SU-DHL-6 (cell line): ENCODE measurements at regions not wholly inside any gene's neighbourhood (a gene's known extent, or its start where the extent isn't known, plus 50 kb on each side); places are given as distances from the start of the nearest gene placed in this dataset.

Experiments used
- H2AFZ ChIP-seq: fragments of 200-600 bp; sonication (generic); 2 replicates; pipeline ENCODE4 v1.6.1; 2014; ENCODE audit warnings: low read depth, mild to moderate bottlenecking, moderate library complexity, mixed read lengths, antibody characterized with exemption, low read length; ENCODE audit not compliant: severe bottlenecking
- H3F3A ChIP-seq: fragments of 200-600 bp; shearing (Covaris generic); 2 replicates; pipeline ENCODE4 v1.6.0; 2016; ENCODE audit warnings: antibody characterized with exemption, mild to moderate bottlenecking; ENCODE audit not compliant: insufficient read depth
- H3K27ac ChIP-seq: fragments of 200-600 bp; sonication (generic); 2 replicates; pipeline ENCODE4 v1.5.1; 2016; ENCODE audit warnings: low read depth, mild to moderate bottlenecking, low read length, moderate library complexity, mixed read lengths
- H3K27me3 ChIP-seq: fragments of 200-600 bp; sonication (generic), shearing (Covaris generic); 2 replicates; pipeline ENCODE4 v1.6.0; 2014; ENCODE audit warnings: mild to moderate bottlenecking, low read length
- H3K36me3 ChIP-seq: fragments of 200-600 bp; sonication (generic); 2 replicates; pipeline ENCODE4 v1.6.1; 2014; ENCODE audit warnings: mild to moderate bottlenecking, low read length, mixed read lengths
- H3K4me2 ChIP-seq: fragments of 300-600, 200-600 bp; shearing (Covaris generic), sonication (generic); 2 replicates; pipeline ENCODE4 v1.6.0; 2014; ENCODE audit warnings: low read length, low read depth, mild to moderate bottlenecking; ENCODE audit not compliant: poor library complexity, severe bottlenecking
- H3K4me3 ChIP-seq: fragments of 200-600 bp; sonication (generic); 2 replicates; pipeline ENCODE4 v1.5.1; 2014; ENCODE audit warnings: antibody characterized with exemption, low read length, mild to moderate bottlenecking, mixed read lengths; ENCODE audit not compliant: insufficient read depth, poor library complexity, severe bottlenecking
- H3K79me2 ChIP-seq: fragments of 200-600 bp; sonication (generic); 2 replicates; pipeline ENCODE4 v1.6.1; 2014; ENCODE audit warnings: mild to moderate bottlenecking, low read length, moderate library complexity; ENCODE audit not compliant: insufficient read depth
- H3K9ac ChIP-seq: fragments of 200-600 bp; sonication (generic); 2 replicates; pipeline ENCODE4 v1.7.0; 2014; ENCODE audit warnings: mild to moderate bottlenecking, low read length
- H3K9me2 ChIP-seq: fragments of 200-600 bp; sonication (generic); replicated peaks from 2 replicates; pipeline ENCODE4 v1.6.1; 2014; ENCODE audit warnings: low read length; ENCODE audit not compliant: insufficient read depth
- H3K9me3 ChIP-seq: fragments of 200-600 bp; sonication (generic); 2 replicates; pipeline ENCODE4 v1.6.1; 2014; ENCODE audit warnings: low read length, mixed read lengths; ENCODE audit not compliant: insufficient read depth
- H4K20me1 ChIP-seq: fragments of 200-600 bp; sonication (generic); 2 replicates; pipeline ENCODE4 v1.6.1; 2014; ENCODE audit warnings: low read depth, mild to moderate bottlenecking, antibody characterized with exemption, low read length, moderate library complexity, mixed read lengths
- EZH2phosphoT487 ChIP-seq: fragments of 200-600 bp; sonication (generic), shearing (Covaris generic); conservative IDR thresholded peaks from 2 replicates; pipeline ENCODE4 v1.6.1; 2018; ENCODE audit warnings: mild to moderate bottlenecking, antibody characterized with exemption, low read length, moderate library complexity, mixed read lengths
- TF ChIP-seq, protein P1 (sequence below): fragments of 200-600 bp; sonication (generic); IDR thresholded peaks from one replicate; pipeline ENCODE4 v1.5.1; 2017; ENCODE audit warnings: antibody characterized with exemption, mild to moderate bottlenecking, low read length, moderate library complexity; ENCODE audit not compliant: insufficient read depth, poor library complexity, severe bottlenecking

DNA sequence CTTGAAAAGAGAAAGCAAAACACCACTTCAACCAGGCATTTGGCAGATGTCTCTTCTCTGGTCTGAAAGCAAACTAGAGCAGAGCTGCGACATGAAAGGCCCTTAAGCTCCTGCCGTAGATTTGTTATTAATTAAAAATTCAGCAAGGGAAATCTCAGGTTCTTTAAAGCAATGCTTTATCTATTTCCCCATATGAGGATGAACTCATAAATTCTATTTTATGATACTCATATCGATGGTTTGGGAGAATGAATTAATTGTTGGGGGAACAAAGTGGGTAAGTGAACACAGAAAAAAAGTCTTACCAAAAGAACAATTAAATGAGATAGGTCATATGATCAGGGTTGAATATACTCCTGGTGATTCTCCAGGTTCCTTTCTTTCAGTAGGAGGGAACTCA is 464.7 kb upstream of the SLC35B3 start:
- Histone ChIP-seq H3K27me3 (no peaks in the 10 kb centered on the region), H3K4me2 (no peak overlapping the region), H3K9ac (no peak overlapping the region)

DNA sequence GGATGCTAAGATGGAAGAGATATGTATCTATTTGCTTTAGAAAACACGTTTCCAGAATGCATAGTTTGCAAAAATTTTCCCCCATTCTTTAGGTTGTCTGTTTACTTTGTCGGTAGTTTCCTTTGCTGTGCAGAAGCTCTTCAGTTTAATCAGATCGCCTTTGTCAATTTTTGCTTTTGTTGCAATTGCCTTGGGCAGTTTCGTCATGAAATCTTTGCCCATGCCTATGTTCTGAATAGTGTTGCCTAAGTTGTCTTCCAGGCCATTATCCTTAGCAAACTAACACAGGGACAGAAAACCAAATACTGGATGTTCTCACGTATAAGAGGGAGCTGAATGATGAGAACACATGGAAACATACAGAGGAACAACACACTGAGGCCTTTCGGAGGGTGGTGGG is 454.2 kb upstream of the SLC35B3 start:
- H3K36me3 ChIP-seq, result no peaks in the 10 kb centered on the region
- 0 out of 2 replicates have a peak, but pooled peaks cover 2% of the 10 kb centered on the region for H4K20me1 ChIP-seq
- H3F3A ChIP-seq, result no peaks in the 10 kb centered on the region
- no peak for TF ChIP-seq EZH2phosphoT487
- TF ChIP-seq, protein P1, sequence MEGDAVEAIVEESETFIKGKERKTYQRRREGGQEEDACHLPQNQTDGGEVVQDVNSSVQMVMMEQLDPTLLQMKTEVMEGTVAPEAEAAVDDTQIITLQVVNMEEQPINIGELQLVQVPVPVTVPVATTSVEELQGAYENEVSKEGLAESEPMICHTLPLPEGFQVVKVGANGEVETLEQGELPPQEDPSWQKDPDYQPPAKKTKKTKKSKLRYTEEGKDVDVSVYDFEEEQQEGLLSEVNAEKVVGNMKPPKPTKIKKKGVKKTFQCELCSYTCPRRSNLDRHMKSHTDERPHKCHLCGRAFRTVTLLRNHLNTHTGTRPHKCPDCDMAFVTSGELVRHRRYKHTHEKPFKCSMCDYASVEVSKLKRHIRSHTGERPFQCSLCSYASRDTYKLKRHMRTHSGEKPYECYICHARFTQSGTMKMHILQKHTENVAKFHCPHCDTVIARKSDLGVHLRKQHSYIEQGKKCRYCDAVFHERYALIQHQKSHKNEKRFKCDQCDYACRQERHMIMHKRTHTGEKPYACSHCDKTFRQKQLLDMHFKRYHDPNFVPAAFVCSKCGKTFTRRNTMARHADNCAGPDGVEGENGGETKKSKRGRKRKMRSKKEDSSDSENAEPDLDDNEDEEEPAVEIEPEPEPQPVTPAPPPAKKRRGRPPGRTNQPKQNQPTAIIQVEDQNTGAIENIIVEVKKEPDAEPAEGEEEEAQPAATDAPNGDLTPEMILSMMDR, result no peak
- H3K27ac ChIP-seq, result no peak overlapping the region
- H3K4me2 ChIP-seq, result no peak overlapping the region
- no peak overlapping the region for H2AFZ ChIP-seq
- H3K9me2 ChIP-seq, result no peaks in the 10 kb centered on the region
- no peaks in the 10 kb centered on the region for H3K79me2 ChIP-seq
- H3K9ac ChIP-seq, result no peak overlapping the region
- no peaks in the 10 kb centered on the region for H3K9me3 ChIP-seq
- H3K4me3 ChIP-seq, result no peak overlapping the region
- H3K27me3 ChIP-seq, result no peaks in the 10 kb centered on the region

More for the DNA sequence above, 464.7 kb upstream of the SLC35B3 start:
- H3K27ac ChIP-seq, result no peak overlapping the region
- no peaks in the 10 kb centered on the region for H4K20me1 ChIP-seq
- H3K9me2 ChIP-seq, result no peaks in the 10 kb centered on the region
- H2AFZ ChIP-seq, result no peak overlapping the region
- H3K79me2 ChIP-seq, result no peaks in the 10 kb centered on the region
- H3K36me3 ChIP-seq, result no peaks in the 10 kb centered on the region
- H3K4me3 ChIP-seq, result no peak overlapping the region
- H3K9me3 ChIP-seq, result no peaks in the 10 kb centered on the region
- TF ChIP-seq, protein P1, result no peak
- no peak for TF ChIP-seq EZH2phosphoT487
- no peaks in the 10 kb centered on the region for H3F3A ChIP-seq

DNA sequence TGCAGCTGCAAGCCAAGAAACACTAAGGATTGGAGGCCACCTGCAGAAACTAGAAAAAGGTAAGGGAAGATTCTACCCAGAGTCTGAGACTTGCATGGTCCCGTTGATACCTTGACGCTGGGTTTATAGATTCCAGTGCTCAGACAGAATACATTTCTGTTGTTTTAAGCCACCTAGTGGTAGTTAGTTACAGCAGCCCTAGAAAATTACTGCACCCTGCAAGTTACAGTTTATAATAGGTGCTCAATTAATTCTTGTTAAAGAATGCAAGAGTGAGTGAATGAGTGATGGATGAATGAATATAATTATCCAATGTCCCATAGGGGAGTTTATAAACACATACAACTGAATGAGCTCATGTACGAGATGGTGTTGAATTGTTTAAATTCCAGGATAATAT is 453.1 kb upstream of the SLC35B3 start:
- Histone ChIP-seq H3K27me3 (no peaks in the 10 kb centered on the region), H3K9me3 (no peaks in the 10 kb centered on the region), H4K20me1 (0 out of 2 replicates have a peak, but pooled peaks cover 2% of the 10 kb centered on the region), H3K79me2 (no peaks in the 10 kb centered on the region), H3K9me2 (no peaks in the 10 kb centered on the region), H3F3A (no peaks in the 10 kb centered on the region), H3K4me2 (no peak overlapping the region), H2AFZ (no peak overlapping the region), H3K36me3 (no peaks in the 10 kb centered on the region), H3K9ac (no peak overlapping the region), H3K4me3 (no peak overlapping the region), H3K27ac (no peak overlapping the region)
- TF ChIP-seq, protein P1, result peak; percentile 67
- no peak for TF ChIP-seq EZH2phosphoT487
